Liver (tissue), 8 donors: ENCODE measurements at regions not wholly inside any gene's neighbourhood (a gene's known extent, or its start where the extent isn't known, plus 50 kb on each side); places are given as distances from the start of the nearest gene placed in this dataset.

Experiments
- DNase-seq: peaks from one replicate; pipeline ENCODE4 v3.0.0-alpha.2; 2017; ENCODE audit warnings: low spot score
- H3K27ac ChIP-seq, 2 donors: one replicate each; pipeline ENCODE4 v1.7.0; 2013; ENCODE audit warnings: inconsistent platforms in 2 of 2, low read length in 2 of 2, control low read depth in 1 of 2, low read depth in 1 of 2, mild to moderate bottlenecking in 1 of 2
- H3K27me3 ChIP-seq, 4 donors: one replicate each; pipeline versions ENCODE4 v1.6.1 to v1.7.0; 2013; ENCODE audit warnings: low read length in 3 of 4, inconsistent platforms in 1 of 4, mild to moderate bottlenecking in 1 of 4, moderate library complexity in 1 of 4; ENCODE audit not compliant: control insufficient read depth in 4 of 4, insufficient read depth in 4 of 4
- H3K36me3 ChIP-seq, 4 donors: one replicate each; pipeline versions ENCODE4 v1.6.1 to v1.7.0; 2013; ENCODE audit warnings: low read length in 3 of 4, mild to moderate bottlenecking in 3 of 4, low read depth in 1 of 4, moderate library complexity in 1 of 4; ENCODE audit not compliant: control insufficient read depth in 4 of 4, insufficient read depth in 3 of 4
- H3K4me1 ChIP-seq, 4 donors: one replicate each; pipeline versions ENCODE4 v1.6.1 to v1.7.0; 2013; ENCODE audit warnings: low read length in 3 of 4, mild to moderate bottlenecking in 3 of 4, moderate library complexity in 1 of 4; ENCODE audit not compliant: control insufficient read depth in 4 of 4, insufficient read depth in 4 of 4
- H3K4me3 ChIP-seq, 3 donors: one replicate each; pipeline versions ENCODE4 v1.6.1 to v1.7.0; 2013; ENCODE audit warnings: low read length in 3 of 3, control low read depth in 1 of 3, low read depth in 1 of 3, mild to moderate bottlenecking in 1 of 3
- H3K9ac ChIP-seq, 2 donors: one replicate each; pipeline ENCODE4 v1.7.0; 2013; ENCODE audit warnings: low read length in 2 of 2, mild to moderate bottlenecking in 2 of 2, moderate library complexity in 2 of 2, control low read depth in 1 of 2, low read depth in 1 of 2
- H3K9me3 ChIP-seq, 4 donors: one replicate each; pipeline versions ENCODE4 v1.6.1 to v1.7.0; 2013; ENCODE audit warnings: low read length in 3 of 4; ENCODE audit not compliant: control insufficient read depth in 4 of 4
- FOXA2 ChIP-seq: IDR thresholded peaks from 2 replicates; pipeline ENCODE4 v1.6.1; 2016; ENCODE audit warnings: antibody characterized with exemption
- HNF4G ChIP-seq: IDR thresholded peaks from 2 replicates; pipeline ENCODE4 v1.6.1; 2016; ENCODE audit warnings: antibody characterized with exemption
- JUND ChIP-seq, 2 donors: IDR thresholded peaks; 2 replicates each; pipeline ENCODE4 v1.6.1; 2016; ENCODE audit warnings: antibody characterized with exemption in 2 of 2
- RAD21 ChIP-seq, 2 donors: IDR thresholded peaks; 2 replicates each; pipeline ENCODE4 v1.6.1; 2016; ENCODE audit warnings: antibody characterized with exemption in 2 of 2, mild to moderate bottlenecking in 2 of 2
- RXRA ChIP-seq, 2 donors: IDR thresholded peaks; 2 replicates each; pipeline ENCODE4 v1.6.1; 2017 to 2018; ENCODE audit warnings: antibody characterized with exemption in 2 of 2, mild to moderate bottlenecking in 1 of 2
- SP1 ChIP-seq: IDR thresholded peaks from 2 replicates; pipeline ENCODE4 v1.6.1; 2018; ENCODE audit warnings: antibody characterized with exemption, mild to moderate bottlenecking
- TAF1 ChIP-seq: conservative IDR thresholded peaks from 2 replicates; pipeline ENCODE4 v1.6.1; 2016; ENCODE audit warnings: antibody characterized with exemption, mild to moderate bottlenecking
- YY1 ChIP-seq: IDR thresholded peaks from 2 replicates; pipeline ENCODE4 v1.6.1; 2016; ENCODE audit warnings: antibody characterized with exemption, mild to moderate bottlenecking
- WGBS: extraction: QIAGEN DNeasy Blood & Tissue Kit; methylation state at CpG from one replicate; pipeline ENCODE4 v1.1.7; 2013; 5-methylcytosine and 5-hydroxymethylcytosine counted together
- TF ChIP-seq, protein P1 (sequence below): IDR thresholded peaks from 2 replicates; pipeline ENCODE4 v1.6.1; 2016; ENCODE audit warnings: antibody characterized with exemption
- TF ChIP-seq, protein P2 (sequence below): IDR thresholded peaks from 2 replicates; pipeline ENCODE4 v1.6.1; 2016; ENCODE audit warnings: antibody characterized with exemption, mild to moderate bottlenecking
- TF ChIP-seq, protein P3 (sequence below): IDR thresholded peaks from 2 replicates; pipeline ENCODE4 v1.6.1; 2016; ENCODE audit warnings: antibody characterized with exemption
- TF ChIP-seq, protein P4 (sequence below): fragments of 150-350 bp; IDR thresholded peaks from 2 replicates; pipeline ENCODE4 v1.5.1; 2017; ENCODE audit warnings: improper control_type of control experiment, low read depth, low read length; ENCODE audit not compliant: missing input control
- donor health status: healthy.
- donor health status: healthy.
- donor health status: healthy.
- donor health status: healthy.
- donor health status: healthy.

DNA sequence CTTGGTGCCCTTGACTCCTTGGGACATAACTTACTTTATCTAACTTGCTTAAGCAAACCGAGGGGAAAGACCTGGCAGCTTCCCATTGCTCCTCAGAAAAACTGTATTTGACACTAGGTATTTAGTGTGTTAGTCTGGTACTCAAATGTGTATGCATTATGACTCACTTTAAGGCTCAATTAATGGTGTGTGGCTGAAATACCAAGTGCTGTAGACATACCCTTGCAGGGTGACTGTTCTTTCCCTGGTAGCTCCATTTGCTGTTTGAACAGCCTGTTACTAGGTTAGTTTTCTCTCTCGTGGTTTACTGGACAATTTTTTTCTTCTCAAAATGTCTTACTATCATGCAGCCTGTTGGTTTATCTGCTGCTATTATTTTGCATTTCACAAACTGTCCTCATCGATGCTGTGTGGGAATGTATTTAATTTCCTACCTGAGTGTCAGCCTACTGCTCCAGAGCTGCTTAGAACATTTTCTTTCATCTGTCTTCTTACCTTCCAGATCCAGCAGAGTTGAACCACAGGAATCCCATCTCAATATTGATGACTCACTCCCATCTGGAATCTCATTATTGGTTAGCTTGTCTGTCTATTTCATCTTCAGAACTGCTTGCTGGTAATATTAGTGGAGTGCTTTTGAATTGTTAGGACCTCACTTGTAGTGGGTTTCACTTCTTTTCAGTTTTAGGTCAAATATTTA is 158.0 kb upstream of the FAT1 start:
- Histone ChIP-seq H3K9ac (no peak overlapping the region), H3K27ac (no peak overlapping the region), H3K9me3 (no peaks in the 10 kb centered on the region), H3K36me3 (no peaks in the 10 kb centered on the region), H3K4me3 (no peak overlapping the region), H3K27me3 (no peaks in the 10 kb centered on the region), H3K4me1 (no peaks in the 10 kb centered on the region)
- no peak for DNase-seq
- TF ChIP-seq RXRA (IDR thresholded peaks at IDR 0.05) (no peak), RAD21 (IDR thresholded peaks at IDR 0.05) (no peak), JUND (IDR thresholded peaks at IDR 0.05) (no peak), YY1 (no peak), FOXA2 (no peak)
- TF ChIP-seq, protein P1, sequence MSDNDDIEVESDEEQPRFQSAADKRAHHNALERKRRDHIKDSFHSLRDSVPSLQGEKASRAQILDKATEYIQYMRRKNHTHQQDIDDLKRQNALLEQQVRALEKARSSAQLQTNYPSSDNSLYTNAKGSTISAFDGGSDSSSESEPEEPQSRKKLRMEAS = no peak
- TF ChIP-seq, protein P2, sequence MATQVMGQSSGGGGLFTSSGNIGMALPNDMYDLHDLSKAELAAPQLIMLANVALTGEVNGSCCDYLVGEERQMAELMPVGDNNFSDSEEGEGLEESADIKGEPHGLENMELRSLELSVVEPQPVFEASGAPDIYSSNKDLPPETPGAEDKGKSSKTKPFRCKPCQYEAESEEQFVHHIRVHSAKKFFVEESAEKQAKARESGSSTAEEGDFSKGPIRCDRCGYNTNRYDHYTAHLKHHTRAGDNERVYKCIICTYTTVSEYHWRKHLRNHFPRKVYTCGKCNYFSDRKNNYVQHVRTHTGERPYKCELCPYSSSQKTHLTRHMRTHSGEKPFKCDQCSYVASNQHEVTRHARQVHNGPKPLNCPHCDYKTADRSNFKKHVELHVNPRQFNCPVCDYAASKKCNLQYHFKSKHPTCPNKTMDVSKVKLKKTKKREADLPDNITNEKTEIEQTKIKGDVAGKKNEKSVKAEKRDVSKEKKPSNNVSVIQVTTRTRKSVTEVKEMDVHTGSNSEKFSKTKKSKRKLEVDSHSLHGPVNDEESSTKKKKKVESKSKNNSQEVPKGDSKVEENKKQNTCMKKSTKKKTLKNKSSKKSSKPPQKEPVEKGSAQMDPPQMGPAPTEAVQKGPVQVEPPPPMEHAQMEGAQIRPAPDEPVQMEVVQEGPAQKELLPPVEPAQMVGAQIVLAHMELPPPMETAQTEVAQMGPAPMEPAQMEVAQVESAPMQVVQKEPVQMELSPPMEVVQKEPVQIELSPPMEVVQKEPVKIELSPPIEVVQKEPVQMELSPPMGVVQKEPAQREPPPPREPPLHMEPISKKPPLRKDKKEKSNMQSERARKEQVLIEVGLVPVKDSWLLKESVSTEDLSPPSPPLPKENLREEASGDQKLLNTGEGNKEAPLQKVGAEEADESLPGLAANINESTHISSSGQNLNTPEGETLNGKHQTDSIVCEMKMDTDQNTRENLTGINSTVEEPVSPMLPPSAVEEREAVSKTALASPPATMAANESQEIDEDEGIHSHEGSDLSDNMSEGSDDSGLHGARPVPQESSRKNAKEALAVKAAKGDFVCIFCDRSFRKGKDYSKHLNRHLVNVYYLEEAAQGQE = no peak
- WGBS = 68% methylated on average over 3 of the region's 3 CpGs

DNA sequence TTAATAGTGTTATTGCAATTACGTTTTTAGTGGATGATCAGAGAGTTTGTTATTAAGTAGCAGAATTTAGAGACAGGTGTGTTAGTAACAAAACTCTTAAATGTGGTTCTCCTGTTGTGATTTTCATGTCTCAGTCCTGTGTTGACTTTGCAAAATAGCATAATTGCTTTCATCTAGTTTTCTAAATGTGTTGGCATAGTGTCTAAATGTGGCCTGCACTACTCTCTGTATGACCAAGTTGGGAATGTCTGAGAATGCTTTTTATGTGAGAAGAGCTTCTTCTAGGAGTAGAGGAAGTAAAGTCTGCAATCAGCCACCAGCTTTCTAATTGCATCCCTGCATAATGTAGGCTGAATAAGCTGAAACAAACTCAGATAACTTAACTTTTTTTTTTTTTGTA is 158.6 kb upstream of the FAT1 start:
- H3K9me3 ChIP-seq = no peaks in the 10 kb centered on the region
- H3K4me1 ChIP-seq = no peaks in the 10 kb centered on the region
- no peak overlapping the region for H3K9ac ChIP-seq
- no peak overlapping the region for H3K4me3 ChIP-seq
- 74% methylated on average over 1 of the region's 1 CpG for whole genome bisulfite sequencing
- TF ChIP-seq, protein P3, sequence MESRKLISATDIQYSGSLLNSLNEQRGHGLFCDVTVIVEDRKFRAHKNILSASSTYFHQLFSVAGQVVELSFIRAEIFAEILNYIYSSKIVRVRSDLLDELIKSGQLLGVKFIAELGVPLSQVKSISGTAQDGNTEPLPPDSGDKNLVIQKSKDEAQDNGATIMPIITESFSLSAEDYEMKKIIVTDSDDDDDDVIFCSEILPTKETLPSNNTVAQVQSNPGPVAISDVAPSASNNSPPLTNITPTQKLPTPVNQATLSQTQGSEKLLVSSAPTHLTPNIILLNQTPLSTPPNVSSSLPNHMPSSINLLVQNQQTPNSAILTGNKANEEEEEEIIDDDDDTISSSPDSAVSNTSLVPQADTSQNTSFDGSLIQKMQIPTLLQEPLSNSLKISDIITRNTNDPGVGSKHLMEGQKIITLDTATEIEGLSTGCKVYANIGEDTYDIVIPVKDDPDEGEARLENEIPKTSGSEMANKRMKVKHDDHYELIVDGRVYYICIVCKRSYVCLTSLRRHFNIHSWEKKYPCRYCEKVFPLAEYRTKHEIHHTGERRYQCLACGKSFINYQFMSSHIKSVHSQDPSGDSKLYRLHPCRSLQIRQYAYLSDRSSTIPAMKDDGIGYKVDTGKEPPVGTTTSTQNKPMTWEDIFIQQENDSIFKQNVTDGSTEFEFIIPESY = no peak
- TF ChIP-seq RXRA (IDR thresholded peaks at IDR 0.05) = no peak
- TF ChIP-seq, protein P4, sequence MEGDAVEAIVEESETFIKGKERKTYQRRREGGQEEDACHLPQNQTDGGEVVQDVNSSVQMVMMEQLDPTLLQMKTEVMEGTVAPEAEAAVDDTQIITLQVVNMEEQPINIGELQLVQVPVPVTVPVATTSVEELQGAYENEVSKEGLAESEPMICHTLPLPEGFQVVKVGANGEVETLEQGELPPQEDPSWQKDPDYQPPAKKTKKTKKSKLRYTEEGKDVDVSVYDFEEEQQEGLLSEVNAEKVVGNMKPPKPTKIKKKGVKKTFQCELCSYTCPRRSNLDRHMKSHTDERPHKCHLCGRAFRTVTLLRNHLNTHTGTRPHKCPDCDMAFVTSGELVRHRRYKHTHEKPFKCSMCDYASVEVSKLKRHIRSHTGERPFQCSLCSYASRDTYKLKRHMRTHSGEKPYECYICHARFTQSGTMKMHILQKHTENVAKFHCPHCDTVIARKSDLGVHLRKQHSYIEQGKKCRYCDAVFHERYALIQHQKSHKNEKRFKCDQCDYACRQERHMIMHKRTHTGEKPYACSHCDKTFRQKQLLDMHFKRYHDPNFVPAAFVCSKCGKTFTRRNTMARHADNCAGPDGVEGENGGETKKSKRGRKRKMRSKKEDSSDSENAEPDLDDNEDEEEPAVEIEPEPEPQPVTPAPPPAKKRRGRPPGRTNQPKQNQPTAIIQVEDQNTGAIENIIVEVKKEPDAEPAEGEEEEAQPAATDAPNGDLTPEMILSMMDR = no peak
- TF ChIP-seq SP1 = no peak
- TF ChIP-seq FOXA2 = no peak
- TF ChIP-seq, protein P2 = no peak
- TF ChIP-seq HNF4G = no peak
- TF ChIP-seq TAF1 = no peak
- H3K36me3 ChIP-seq = no peaks in the 10 kb centered on the region
- DNase-seq = no peak
- no peak overlapping the region for H3K27ac ChIP-seq
- no peaks in the 10 kb centered on the region for H3K27me3 ChIP-seq
